Naive B cell (primary cell): ENCODE measurements at regions not wholly inside any gene's neighbourhood (a gene's known extent, or its start where the extent isn't known, plus 50 kb on each side); places are given as distances from the start of the nearest gene placed in this dataset.
"Not testable (repeated sequence)": the region's sequence is repeated elsewhere in the genome, so short reads cannot be mapped to it uniquely, and the experiment has no call there.

ENCODE experiments used
- ATAC-seq, 2 donors: fragments of 150-1000 bp; cut with Tn5 transposase; 2 replicates each; pipeline ENCODE4 v1.10.0; 2021; ENCODE audit warnings: low read depth in 2 of 2, mild to moderate bottlenecking in 2 of 2, moderate library complexity in 2 of 2
- DNase-seq: peaks from one replicate; pipeline ENCODE4 v3.0.0; 2022
- H3K27ac Mint-ChIP-seq, 6 donors: one replicate each; pipeline ENCODE4 v1.8.0; 2020 to 2022; ENCODE audit warnings: mild to moderate bottlenecking in 6 of 6, mixed read lengths in 6 of 6, moderate library complexity in 5 of 6, inconsistent platforms in 2 of 6
- H3K27me3 Mint-ChIP-seq, 3 donors: one replicate each; pipeline ENCODE4 v1.8.0; 2021 to 2022; ENCODE audit warnings: mixed read lengths in 3 of 3, mild to moderate bottlenecking in 1 of 3
- H3K36me3 Mint-ChIP-seq, 2 donors: one replicate each; pipeline ENCODE4 v1.8.0; 2020 to 2022; ENCODE audit warnings: mixed read lengths in 2 of 2, inconsistent platforms in 1 of 2, mild to moderate bottlenecking in 1 of 2
- H3K4me1 Mint-ChIP-seq, 3 donors: one replicate each; pipeline ENCODE4 v1.8.0; 2020 to 2022; ENCODE audit warnings: mixed read lengths in 3 of 3, inconsistent platforms in 1 of 3, mild to moderate bottlenecking in 1 of 3, moderate library complexity in 1 of 3
- H3K4me3 Mint-ChIP-seq, 8 donors: one replicate each; pipeline ENCODE4 v1.8.0; 2020 to 2022; ENCODE audit warnings: mild to moderate bottlenecking in 8 of 8, mixed read lengths in 8 of 8, moderate library complexity in 8 of 8, inconsistent platforms in 2 of 8
- H3K9me3 Mint-ChIP-seq, 7 donors: one replicate each; pipeline ENCODE4 v1.8.0; 2020 to 2022; ENCODE audit warnings: mixed read lengths in 7 of 7, mild to moderate bottlenecking in 5 of 7, inconsistent platforms in 2 of 7, moderate library complexity in 1 of 7

- ATAC-seq (no peak), DNase-seq (no peak)
- Mint-ChIP-seq H3K27ac (no peak overlapping the region), H3K9me3 (peaks cover 0 to 8% (median 0%) of the 10 kb centered on the region in 7 donors), H3K4me1 (no peaks in the 10 kb centered on the region), H3K36me3 (no peaks in the 10 kb centered on the region), H3K4me3 (no peak overlapping the region), H3K27me3 (no peaks in the 10 kb centered on the region)
Measured at GRCh38 chr6:66522864-66523263, 815.8 kb upstream of the EYS start.

- no peaks in the 10 kb centered on the region for H3K36me3 Mint-ChIP-seq
Measured at GRCh38 chr6:66516377-66516776, 809.4 kb upstream of the EYS start.

GRCh38 chr6:66508433-66508832 lies 801.4 kb upstream of the EYS start:
- no peaks in the 10 kb centered on the region for H3K4me1 Mint-ChIP-seq
- ATAC-seq (no peak), DNase-seq (no peak)
- no peaks in the 10 kb centered on the region for H3K27me3 Mint-ChIP-seq
- H3K27ac Mint-ChIP-seq = no peak overlapping the region
- no peaks in the 10 kb centered on the region for H3K36me3 Mint-ChIP-seq
- peaks cover 0 to 16% (median 2%) of the 10 kb centered on the region in 7 donors for H3K9me3 Mint-ChIP-seq
- no peak overlapping the region for H3K4me3 Mint-ChIP-seq

More at GRCh38 chr6:66516377-66516776, 809.4 kb upstream of the EYS start:
- no peaks in the 10 kb centered on the region for H3K4me1 Mint-ChIP-seq
- H3K4me3 Mint-ChIP-seq = no peak overlapping the region
- no peak for DNase-seq
- H3K9me3 Mint-ChIP-seq = peaks cover 0 to 10% (median 3%) of the 10 kb centered on the region in 7 donors
- no peaks in the 10 kb centered on the region for H3K27me3 Mint-ChIP-seq
- no peak overlapping the region for H3K27ac Mint-ChIP-seq
- no peak for ATAC-seq

- Mint-ChIP-seq H3K36me3 (no peaks in the 10 kb centered on the region), H3K4me1 (no peaks in the 10 kb centered on the region), H3K27ac (no peak overlapping the region), H3K27me3 (no peaks in the 10 kb centered on the region), H3K9me3 (peaks cover 0 to 8% (median 4%) of the 10 kb centered on the region in 7 donors), H3K4me3 (no peak overlapping the region)
- ATAC-seq (no peak), DNase-seq (no peak)
Measured at GRCh38 chr6:66499851-66500250, 792.8 kb upstream of the EYS start.

DNA sequence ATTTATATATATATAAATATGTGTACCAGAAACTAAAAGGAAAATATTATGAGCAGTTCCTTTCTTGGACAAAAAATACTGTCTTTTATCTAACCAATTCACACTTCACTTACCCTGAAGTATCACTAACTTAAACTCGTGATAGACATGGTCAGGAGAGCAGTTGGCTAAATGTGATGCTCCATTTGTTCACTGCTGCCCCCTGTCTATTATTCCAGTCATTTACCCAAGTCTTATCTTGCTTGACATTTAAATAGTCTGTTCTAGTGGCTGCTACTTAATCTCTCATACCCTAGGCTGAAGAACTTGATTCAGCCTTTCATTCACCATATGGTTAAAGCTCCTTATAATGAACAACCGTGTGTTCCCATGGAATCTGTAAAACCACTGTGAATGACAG lies 789.6 kb upstream of the EYS start:
- Mint-ChIP-seq H3K27me3 (no peaks in the 10 kb centered on the region), H3K4me3 (no peak overlapping the region), H3K4me1 (no peaks in the 10 kb centered on the region), H3K27ac (no peak overlapping the region), H3K9me3 (peaks cover 0 to 11% (median 5%) of the 10 kb centered on the region in 7 donors), H3K36me3 (no peaks in the 10 kb centered on the region)
- ATAC-seq (no peak), DNase-seq (no peak)

DNA sequence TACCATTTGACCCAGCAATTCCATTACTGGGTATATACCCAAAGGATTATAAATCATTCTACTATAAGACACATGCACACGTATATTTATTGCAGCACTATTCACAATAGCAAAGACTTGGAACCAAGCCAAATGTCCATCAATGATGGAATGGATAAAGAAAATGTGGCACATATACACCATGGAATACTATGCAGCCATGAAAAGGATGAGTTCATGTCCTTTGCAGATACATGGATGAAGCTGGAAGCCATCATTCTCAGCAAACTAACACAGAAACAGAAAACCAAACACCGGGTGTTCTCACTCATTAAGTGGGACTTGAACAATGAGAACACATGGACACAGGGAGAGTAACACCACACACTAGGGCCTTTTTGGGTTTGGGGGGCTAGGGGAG lies 787.6 kb upstream of the EYS start:
- Mint-ChIP-seq H3K9me3 (peaks cover 2 to 12% (median 5%) of the 10 kb centered on the region in 7 donors), H3K27ac (peak overlapping the region in 1 of 6 donors; percentile 6)
- ATAC-seq, H3K4me3 Mint-ChIP-seq, H3K36me3 Mint-ChIP-seq, H3K4me1 Mint-ChIP-seq, DNase-seq, H3K27me3 Mint-ChIP-seq: not testable (repeated sequence)

DNA sequence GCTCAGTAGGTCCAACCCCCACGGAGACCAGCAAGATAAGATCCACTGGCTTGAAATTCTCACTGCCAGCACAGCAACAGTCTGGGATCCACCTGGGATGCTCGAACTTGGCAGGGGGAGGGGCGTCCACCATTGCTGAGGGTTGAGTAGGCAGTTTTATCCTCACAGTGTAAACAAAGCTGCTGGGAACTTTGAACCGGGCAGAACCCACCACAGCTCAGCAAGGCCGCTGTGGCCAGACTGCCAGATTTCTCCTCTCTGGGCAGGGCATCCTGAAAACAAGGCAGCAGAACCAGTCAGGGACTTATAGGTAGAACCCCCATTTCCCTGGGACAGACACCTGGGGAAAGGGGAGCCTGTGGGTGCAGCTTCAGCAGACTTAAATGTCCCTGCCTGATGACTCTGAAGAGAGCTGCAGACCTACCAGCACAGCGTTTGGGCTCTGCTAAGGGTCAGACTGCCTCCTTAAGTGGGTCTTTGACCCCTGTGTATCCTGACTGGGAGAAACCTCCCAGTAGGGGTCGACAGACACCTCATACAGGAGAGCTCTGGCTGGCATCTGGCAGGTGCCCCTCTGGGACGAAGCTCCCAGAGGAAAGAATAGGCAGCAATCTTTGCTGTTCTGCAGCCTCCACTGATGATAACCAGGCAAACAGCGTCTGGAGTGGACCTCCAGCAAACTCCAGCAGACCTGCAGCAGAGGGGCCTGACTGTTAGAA lies 782.4 kb upstream of the EYS start:
- DNase-seq = no peak
- Mint-ChIP-seq H3K4me1 (no peaks in the 10 kb centered on the region), H3K4me3 (no peak overlapping the region), H3K36me3 (no peaks in the 10 kb centered on the region), H3K9me3 (peaks cover 0 to 12% (median 5%) of the 10 kb centered on the region in 7 donors), H3K27me3 (no peaks in the 10 kb centered on the region), H3K27ac (no peak overlapping the region)
- no peak for ATAC-seq

DNA sequence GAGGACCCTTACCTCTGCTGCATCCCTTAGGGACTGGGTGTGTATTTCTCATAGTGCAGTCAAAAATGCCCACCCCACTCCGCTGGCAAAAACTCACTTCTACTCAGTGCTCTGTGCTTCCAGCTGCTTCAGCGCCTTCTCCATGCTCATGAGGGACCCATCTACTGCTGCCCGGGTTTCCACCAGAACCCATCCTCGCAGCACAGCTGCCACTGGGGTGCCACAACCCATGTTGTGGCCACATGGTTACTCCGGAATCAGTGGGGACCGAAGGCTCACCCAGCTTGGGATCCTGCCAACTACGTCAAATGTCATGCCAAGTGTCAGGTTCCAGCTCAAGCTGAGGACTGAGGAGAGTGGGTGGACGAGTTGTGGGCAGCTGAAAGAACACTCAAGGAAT lies 774.2 kb upstream of the EYS start:
- Mint-ChIP-seq H3K4me1 (no peaks in the 10 kb centered on the region), H3K27me3 (no peaks in the 10 kb centered on the region), H3K36me3 (no peaks in the 10 kb centered on the region), H3K27ac (no peak overlapping the region), H3K4me3 (no peak overlapping the region), H3K9me3 (peaks cover 0 to 4% (median 2%) of the 10 kb centered on the region in 7 donors)
- ATAC-seq (no peak), DNase-seq (no peak)

GRCh38 chr6:66478705-66479104 lies 771.7 kb upstream of the EYS start:
- peaks cover 0 to 4% (median 3%) of the 10 kb centered on the region in 7 donors for H3K9me3 Mint-ChIP-seq
- H3K27ac Mint-ChIP-seq = no peak overlapping the region
- no peaks in the 10 kb centered on the region for H3K36me3 Mint-ChIP-seq
- H3K27me3 Mint-ChIP-seq = no peaks in the 10 kb centered on the region
- DNase-seq = no peak
- ATAC-seq = no peak
- H3K4me3 Mint-ChIP-seq = no peak overlapping the region
- H3K4me1 Mint-ChIP-seq = no peaks in the 10 kb centered on the region

- DNase-seq = no peak
- H3K27ac Mint-ChIP-seq = no peak overlapping the region
- H3K4me3 Mint-ChIP-seq = no peak overlapping the region
- peaks cover 0 to 3% (median 0%) of the 10 kb centered on the region in 7 donors for H3K9me3 Mint-ChIP-seq
- H3K4me1 Mint-ChIP-seq = no peaks in the 10 kb centered on the region
- no peaks in the 10 kb centered on the region for H3K27me3 Mint-ChIP-seq
- ATAC-seq = no peak
- H3K36me3 Mint-ChIP-seq = no peaks in the 10 kb centered on the region
Measured at GRCh38 chr6:66435321-66435720, 728.3 kb upstream of the EYS start.

DNA sequence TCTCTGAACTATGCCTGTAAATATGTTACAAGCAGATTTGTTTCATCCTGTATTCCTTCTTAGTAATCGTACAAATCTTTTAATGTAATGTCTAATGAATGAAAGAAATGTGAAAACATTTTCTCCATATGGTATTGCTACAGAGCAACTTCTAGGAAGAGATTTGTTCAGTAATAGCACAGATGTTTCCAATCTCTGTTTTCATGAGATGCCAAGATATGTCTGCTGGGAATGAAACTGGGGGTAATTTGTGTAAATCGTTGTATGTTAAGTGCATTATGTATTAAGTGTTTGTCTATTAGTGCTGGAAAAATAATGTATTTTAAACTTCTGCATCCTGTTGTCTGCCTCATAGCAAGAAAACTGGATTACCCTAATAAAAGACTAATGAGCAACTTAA lies 722.2 kb upstream of the EYS start:
- no peak overlapping the region for H3K4me3 Mint-ChIP-seq
- no peaks in the 10 kb centered on the region for H3K4me1 Mint-ChIP-seq
- ATAC-seq (no peak), DNase-seq (no peak)
- H3K36me3 Mint-ChIP-seq = no peaks in the 10 kb centered on the region
- H3K27ac Mint-ChIP-seq = no peak overlapping the region
- no peaks in the 10 kb centered on the region for H3K27me3 Mint-ChIP-seq
- peaks cover 0 to 30% (median 4%) of the 10 kb centered on the region in 7 donors for H3K9me3 Mint-ChIP-seq

- peaks cover 0 to 23% (median 4%) of the 10 kb centered on the region in 7 donors for H3K9me3 Mint-ChIP-seq
- no peak overlapping the region for H3K27ac Mint-ChIP-seq
- ATAC-seq (no peak), DNase-seq (no peak)
- H3K36me3 Mint-ChIP-seq = no peaks in the 10 kb centered on the region
- no peaks in the 10 kb centered on the region for H3K27me3 Mint-ChIP-seq
- no peak overlapping the region for H3K4me3 Mint-ChIP-seq
- no peaks in the 10 kb centered on the region for H3K4me1 Mint-ChIP-seq
Measured at GRCh38 chr6:66423047-66423446, 716.0 kb upstream of the EYS start.

DNA sequence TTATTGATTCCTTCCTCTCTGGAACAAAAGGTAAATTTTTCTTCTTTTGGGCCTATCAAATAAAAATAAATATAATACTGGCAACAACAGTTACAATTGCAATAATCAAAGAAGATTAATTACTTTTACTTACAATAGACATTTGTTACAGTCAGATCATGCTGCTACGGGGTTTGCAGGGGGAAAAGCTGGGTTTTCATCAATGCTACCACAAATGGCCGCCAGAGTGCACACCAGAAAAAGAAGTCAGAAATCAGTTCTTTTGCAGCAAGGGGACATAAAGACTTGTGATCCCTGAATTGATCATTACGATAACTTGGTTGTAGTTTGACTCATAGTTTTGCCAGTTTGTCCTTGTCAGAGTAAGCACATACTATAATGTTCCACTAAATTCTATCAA lies 714.5 kb upstream of the EYS start:
- Mint-ChIP-seq H3K4me3 (no peak overlapping the region), H3K27me3 (no peaks in the 10 kb centered on the region), H3K27ac (no peak overlapping the region), H3K9me3 (peaks cover 0 to 13% (median 4%) of the 10 kb centered on the region in 7 donors), H3K4me1 (no peaks in the 10 kb centered on the region), H3K36me3 (no peaks in the 10 kb centered on the region)
- ATAC-seq (no peak), DNase-seq (no peak)

GRCh38 chr6:66418906-66419305 lies 711.9 kb upstream of the EYS start:
- Mint-ChIP-seq H3K4me3 (no peak overlapping the region), H3K27me3 (no peaks in the 10 kb centered on the region), H3K27ac (no peak overlapping the region), H3K9me3 (peaks cover 0 to 4% (median 0%) of the 10 kb centered on the region in 7 donors), H3K36me3 (no peaks in the 10 kb centered on the region), H3K4me1 (no peaks in the 10 kb centered on the region)
- ATAC-seq (no peak), DNase-seq (no peak)

- DNase-seq (no peak), ATAC-seq (no peak)
- Mint-ChIP-seq H3K4me1 (no peaks in the 10 kb centered on the region), H3K4me3 (no peak overlapping the region), H3K9me3 (no peaks in the 10 kb centered on the region), H3K27me3 (no peaks in the 10 kb centered on the region), H3K36me3 (no peaks in the 10 kb centered on the region), H3K27ac (no peak overlapping the region)
Measured at GRCh38 chr6:66403966-66404365, 696.9 kb upstream of the EYS start.
